Stimulated activated naive B cell treated with anti-CD40 and anti-IgM and Interleukin-4, amounts not matched to agents 10 μg/mL and 1 μg/mL and 100 μg/mL, for 72 hours (primary cell): ENCODE measurements at regions not wholly inside any gene's neighbourhood (a gene's known extent, or its start where the extent isn't known, plus 50 kb on each side); places are given as distances from the start of the nearest gene placed in this dataset.

Experiments
- ATAC-seq, 2 donors: fragments of 150-1000 bp; cut with Tn5 transposase; replicated peaks; 2 replicates each; pipeline ENCODE4 v1.10.0; 2021; ENCODE audit warnings: moderate library complexity in 1 of 2
- DNase-seq: peaks from one replicate; pipeline ENCODE4 v3.0.0; 2021
- H3K27ac Mint-ChIP-seq: one replicate; pipeline ENCODE4 v1.8.0; 2022; ENCODE audit warnings: mild to moderate bottlenecking, mixed read lengths
- H3K27me3 Mint-ChIP-seq, 2 donors: one replicate each; pipeline ENCODE4 v1.8.0; 2022; ENCODE audit warnings: mixed read lengths in 2 of 2
- H3K36me3 Mint-ChIP-seq, 2 donors: one replicate each; pipeline ENCODE4 v1.8.0; 2022; ENCODE audit warnings: mixed read lengths in 2 of 2, mild to moderate bottlenecking in 1 of 2
- H3K4me1 Mint-ChIP-seq, 2 donors: one replicate each; pipeline ENCODE4 v1.8.0; 2022; ENCODE audit warnings: mixed read lengths in 2 of 2, mild to moderate bottlenecking in 1 of 2
- H3K4me3 Mint-ChIP-seq, 2 donors: one replicate each; pipeline ENCODE4 v1.8.0; 2022; ENCODE audit warnings: mild to moderate bottlenecking in 2 of 2, mixed read lengths in 2 of 2, moderate library complexity in 1 of 2
- H3K9me3 Mint-ChIP-seq, 2 donors: one replicate each; pipeline ENCODE4 v1.8.0; 2022; ENCODE audit warnings: mixed read lengths in 2 of 2, mild to moderate bottlenecking in 1 of 2

GRCh38 chr2:39587641-39588040, 78.1 kb upstream of the TMEM178A start:
- ATAC-seq (no peak), DNase-seq (no peak)
- no peaks in the 10 kb centered on the region for H3K27me3 Mint-ChIP-seq
- H3K4me1 Mint-ChIP-seq, result no peaks in the 10 kb centered on the region
- no peak overlapping the region for H3K27ac Mint-ChIP-seq
- H3K36me3 Mint-ChIP-seq, result peaks cover 4 to 13% of the 10 kb centered on the region in 2 donors
- peaks cover 0 to 6% of the 10 kb centered on the region in 2 donors for H3K9me3 Mint-ChIP-seq
- no peak overlapping the region for H3K4me3 Mint-ChIP-seq

- DNase-seq (no peak), ATAC-seq (peak in 1 of 2 donors; percentile 53)
- no peak overlapping the region for H3K4me3 Mint-ChIP-seq
- no peaks in the 10 kb centered on the region for H3K36me3 Mint-ChIP-seq
- peak overlapping the region; percentile 31 for H3K27ac Mint-ChIP-seq
- H3K9me3 Mint-ChIP-seq, result no peaks in the 10 kb centered on the region
- no peaks in the 10 kb centered on the region for H3K27me3 Mint-ChIP-seq
- H3K4me1 Mint-ChIP-seq, result peaks cover 3 to 6% of the 10 kb centered on the region in 2 donors
Observed at GRCh38 chr2:39593439-39594393, 72.0 kb upstream of the TMEM178A start.

- H3K4me1 Mint-ChIP-seq, result peaks cover 3 to 6% of the 10 kb centered on the region in 2 donors
- DNase-seq, result no peak
Observed at GRCh38 chr2:39595116-39595515, 70.6 kb upstream of the TMEM178A start.

GRCh38 chr2:39597314-39597713, 68.4 kb upstream of the TMEM178A start:
- Mint-ChIP-seq H3K36me3 (no peaks in the 10 kb centered on the region), H3K4me1 (peaks cover 3 to 6% of the 10 kb centered on the region in 2 donors), H3K27me3 (no peaks in the 10 kb centered on the region), H3K27ac (no peak overlapping the region), H3K4me3 (no peak overlapping the region), H3K9me3 (no peaks in the 10 kb centered on the region)
- ATAC-seq (no peak), DNase-seq (no peak)

More at GRCh38 chr2:39595116-39595515, 70.6 kb upstream of the TMEM178A start:
- Mint-ChIP-seq H3K4me3 (no peak overlapping the region), H3K9me3 (no peaks in the 10 kb centered on the region), H3K36me3 (no peaks in the 10 kb centered on the region), H3K27ac (no peak overlapping the region), H3K27me3 (no peaks in the 10 kb centered on the region)
- ATAC-seq, result no peak

GRCh38 chr2:39602616-39603015, 63.1 kb upstream of the TMEM178A start:
- Mint-ChIP-seq H3K27ac (no peak overlapping the region), H3K4me1 (no peaks in the 10 kb centered on the region), H3K4me3 (no peak overlapping the region), H3K9me3 (no peaks in the 10 kb centered on the region), H3K36me3 (no peaks in the 10 kb centered on the region), H3K27me3 (no peaks in the 10 kb centered on the region)
- no peak for ATAC-seq
- DNase-seq, result no peak

- H3K36me3 Mint-ChIP-seq, result no peaks in the 10 kb centered on the region
- H3K4me3 Mint-ChIP-seq, result no peak overlapping the region
- no peaks in the 10 kb centered on the region for H3K9me3 Mint-ChIP-seq
- no peaks in the 10 kb centered on the region for H3K27me3 Mint-ChIP-seq
- H3K4me1 Mint-ChIP-seq, result no peaks in the 10 kb centered on the region
- ATAC-seq, result no peak
- DNase-seq, result no peak
- H3K27ac Mint-ChIP-seq, result no peak overlapping the region
Observed at GRCh38 chr2:39603436-39603835, 62.3 kb upstream of the TMEM178A start.

- DNase-seq, result no peak
- H3K27me3 Mint-ChIP-seq, result no peaks in the 10 kb centered on the region
- ATAC-seq, result no peak
- H3K4me1 Mint-ChIP-seq, result no peaks in the 10 kb centered on the region
- no peaks in the 10 kb centered on the region for H3K36me3 Mint-ChIP-seq
- H3K4me3 Mint-ChIP-seq, result no peak overlapping the region
- H3K9me3 Mint-ChIP-seq, result no peaks in the 10 kb centered on the region
- no peak overlapping the region for H3K27ac Mint-ChIP-seq
Observed at GRCh38 chr2:39604866-39605265, 60.9 kb upstream of the TMEM178A start.

GRCh38 chr2:39606585-39606984, 59.1 kb upstream of the TMEM178A start:
- H3K36me3 Mint-ChIP-seq, result no peaks in the 10 kb centered on the region
- no peak for DNase-seq
- no peaks in the 10 kb centered on the region for H3K27me3 Mint-ChIP-seq
- H3K4me3 Mint-ChIP-seq, result no peak overlapping the region
- H3K27ac Mint-ChIP-seq, result no peak overlapping the region
- no peaks in the 10 kb centered on the region for H3K4me1 Mint-ChIP-seq
- no peaks in the 10 kb centered on the region for H3K9me3 Mint-ChIP-seq
- ATAC-seq, result no peak

GRCh38 chr2:39607538-39608262, 58.0 kb upstream of the TMEM178A start:
- no peaks in the 10 kb centered on the region for H3K27me3 Mint-ChIP-seq
- DNase-seq (no peak), ATAC-seq (no peak)
- H3K4me1 Mint-ChIP-seq, result no peaks in the 10 kb centered on the region
- no peaks in the 10 kb centered on the region for H3K9me3 Mint-ChIP-seq
- no peak overlapping the region for H3K4me3 Mint-ChIP-seq
- no peaks in the 10 kb centered on the region for H3K36me3 Mint-ChIP-seq
- no peak overlapping the region for H3K27ac Mint-ChIP-seq

GRCh38 chr2:39608263-39608575, 57.5 kb upstream of the TMEM178A start:
- DNase-seq, result no peak
- H3K27me3 Mint-ChIP-seq, result no peaks in the 10 kb centered on the region
- no peaks in the 10 kb centered on the region for H3K4me1 Mint-ChIP-seq
- ATAC-seq, result no peak
- H3K36me3 Mint-ChIP-seq, result no peaks in the 10 kb centered on the region
- no peak overlapping the region for H3K27ac Mint-ChIP-seq
- H3K4me3 Mint-ChIP-seq, result no peak overlapping the region
- no peaks in the 10 kb centered on the region for H3K9me3 Mint-ChIP-seq

- H3K4me1 Mint-ChIP-seq, result no peaks in the 10 kb centered on the region
- no peaks in the 10 kb centered on the region for H3K27me3 Mint-ChIP-seq
- no peak overlapping the region for H3K4me3 Mint-ChIP-seq
- no peaks in the 10 kb centered on the region for H3K36me3 Mint-ChIP-seq
- no peaks in the 10 kb centered on the region for H3K9me3 Mint-ChIP-seq
- no peak overlapping the region for H3K27ac Mint-ChIP-seq
- ATAC-seq (no peak), DNase-seq (no peak)
Observed at GRCh38 chr2:39608686-39609441, 56.9 kb upstream of the TMEM178A start.

GRCh38 chr2:39609917-39610316, 55.8 kb upstream of the TMEM178A start:
- Mint-ChIP-seq H3K9me3 (peaks cover 0 to 2% of the 10 kb centered on the region in 2 donors), H3K4me3 (no peak overlapping the region), H3K27me3 (no peaks in the 10 kb centered on the region), H3K27ac (no peak overlapping the region), H3K36me3 (no peaks in the 10 kb centered on the region), H3K4me1 (no peaks in the 10 kb centered on the region)
- ATAC-seq, result no peak
- no peak for DNase-seq

- DNase-seq (no peak), ATAC-seq (no peak)
- H3K4me1 Mint-ChIP-seq, result peaks cover 5% of the 10 kb centered on the region in 2 donors
- no peak overlapping the region for H3K4me3 Mint-ChIP-seq
- peaks cover 0 to under 1% of the 10 kb centered on the region in 2 donors for H3K27me3 Mint-ChIP-seq
- H3K36me3 Mint-ChIP-seq, result no peaks in the 10 kb centered on the region
- peaks cover 0 to 2% of the 10 kb centered on the region in 2 donors for H3K9me3 Mint-ChIP-seq
- no peak overlapping the region for H3K27ac Mint-ChIP-seq
Observed at GRCh38 chr2:39615675-39616074, 50.0 kb upstream of the TMEM178A start.
